Ovary (tissue), 3 donors: ENCODE measurements at regions not wholly inside any gene's neighbourhood (a gene's known extent, or its start where the extent isn't known, plus 50 kb on each side); places are given as distances from the start of the nearest gene placed in this dataset.

Experiments
- CTCF ChIP-seq, 3 donors: fragments of 450-650 bp in 2 of 3; fragments of 200-600 bp in 1 of 3; IDR thresholded peaks; one replicate each; pipeline versions ENCODE4 v1.5.1 to v1.8.0; 2016 to 2022; ENCODE audit warnings: antibody characterized with exemption in 3 of 3, mild to moderate bottlenecking in 1 of 3
- EP300 ChIP-seq: sonication (generic); formaldehyde crosslinking; IDR thresholded peaks from one replicate; pipeline ENCODE4 v1.6.1; 2017; ENCODE audit warnings: antibody characterized with exemption
- donor health status: DM: no; HTN: no; CAD: no.

GRCh38 chr4:13263967-13264525 is 220.1 kb downstream of the RAB28 start:
- no peak for TF ChIP-seq CTCF (IDR thresholded peaks at IDR 0.05)
- TF ChIP-seq EP300, result no peak
